GM21619 (cell line): ENCODE measurements at regions not wholly inside any gene's neighbourhood (a gene's known extent, or its start where the extent isn't known, plus 50 kb on each side); places are given as distances from the start of the nearest gene placed in this dataset.

ENCODE experiments used
- ATAC-seq: cut with Tn5 transposase; IDR thresholded peaks from one replicate; pipeline ENCODE4 v1.9.1; 2021; ENCODE audit not compliant: unreplicated experiment

GRCh38 chr12:114975640-114976310 is 291.8 kb upstream of the TBX3 start:
- no peak for ATAC-seq

GRCh38 chr12:114974826-114975639 is 291.1 kb upstream of the TBX3 start:
- ATAC-seq: no peak

GRCh38 chr12:114974333-114974732 is 290.4 kb upstream of the TBX3 start:
- ATAC-seq: no peak

GRCh38 chr12:114968727-114969126 is 284.8 kb upstream of the TBX3 start:
- ATAC-seq: no peak

- no peak for ATAC-seq
Measured at GRCh38 chr12:114967151-114967550, 283.2 kb upstream of the TBX3 start.

GRCh38 chr12:114964841-114965240 is 280.9 kb upstream of the TBX3 start:
- ATAC-seq: no peak

GRCh38 chr12:114963846-114964245 is 279.9 kb upstream of the TBX3 start:
- no peak for ATAC-seq

- ATAC-seq: no peak
Measured at GRCh38 chr12:114961491-114961890, 277.5 kb upstream of the TBX3 start.

- ATAC-seq: no peak
Measured at GRCh38 chr12:114958538-114958937, 274.6 kb upstream of the TBX3 start.

- ATAC-seq: no peak
Measured at GRCh38 chr12:114957225-114957624, 273.2 kb upstream of the TBX3 start.

GRCh38 chr12:114955414-114956014 is 271.5 kb upstream of the TBX3 start:
- no peak for ATAC-seq

- no peak for ATAC-seq
Measured at GRCh38 chr12:114954511-114955055, 270.6 kb upstream of the TBX3 start.

- no peak for ATAC-seq
Measured at GRCh38 chr12:114952573-114953271, 268.7 kb upstream of the TBX3 start.

- ATAC-seq: no peak
Measured at GRCh38 chr12:114949058-114949820, 265.3 kb upstream of the TBX3 start.

GRCh38 chr12:114945351-114945750 is 261.4 kb upstream of the TBX3 start:
- ATAC-seq: no peak

GRCh38 chr12:114944736-114945135 is 260.8 kb upstream of the TBX3 start:
- no peak for ATAC-seq

- no peak for ATAC-seq
Measured at GRCh38 chr12:114943601-114944000, 259.6 kb upstream of the TBX3 start.

- ATAC-seq: no peak
Measured at GRCh38 chr12:114938487-114939210, 254.7 kb upstream of the TBX3 start.

GRCh38 chr12:114936148-114937079 is 252.4 kb upstream of the TBX3 start:
- ATAC-seq: no peak
